Panc1 (cell line): ENCODE measurements at regions not wholly inside any gene's neighbourhood (a gene's known extent, or its start where the extent isn't known, plus 50 kb on each side); places are given as distances from the start of the nearest gene placed in this dataset.

ENCODE experiments used
- ATAC-seq: fragments of 200-7000 bp; cut with Tn5 transposase; 2 replicates; pipeline ENCODE4 v1.9.1; 2020; ENCODE audit warnings: mild to moderate bottlenecking, moderate library complexity
- BruUV-seq: library from RNA; stranded (reverse); fragments of 400-500 nt; replicated peaks from 2 replicates; lab custom pipeline; 2021; lab: Mats Ljungman, UMichigan
- CTCF ChIA-PET: fragments of 300-600 bp; sonication (Branson Sonifier 250); formaldehyde crosslinking; loops from one replicate; lab custom pipeline; 2022; ENCODE audit warnings: antibody characterized with exemption; lab: Charles Lee
- POLR2A ChIA-PET: fragments of 300-600 bp; sonication (Branson Sonifier 250); formaldehyde crosslinking; loops from one replicate; lab custom pipeline; 2022; ENCODE audit warnings: antibody characterized with exemption; lab: Charles Lee
- DNase-seq: peaks from one replicate; pipeline ENCODE4 v3.0.0-alpha.2; 2010; ENCODE audit warnings: low read depth, low spot score
- H3K27ac ChIP-seq: 2 replicates; pipeline ENCODE4 v1.5.1; 2011; ENCODE audit warnings: mild to moderate bottlenecking, low read length, inconsistent platforms
- H3K27me3 ChIP-seq: fragments of 200-500 bp; sonication (Bioruptor generic); 2 replicates; pipeline ENCODE4 v1.6.0; 2014; ENCODE audit warnings: low read length, inconsistent platforms; ENCODE audit not compliant: control insufficient read depth, insufficient read depth
- H3K36me3 ChIP-seq: fragments of 200-500 bp; sonication (Bioruptor generic); 2 replicates; pipeline ENCODE4 v1.5.1; 2014; ENCODE audit warnings: inconsistent platforms, mild to moderate bottlenecking, low read length, moderate library complexity; ENCODE audit not compliant: control insufficient read depth, insufficient read depth
- H3K4me1 ChIP-seq: 2 replicates; pipeline ENCODE4 v1.5.1; 2011; ENCODE audit warnings: inconsistent platforms, mild to moderate bottlenecking, low read length, moderate library complexity; ENCODE audit not compliant: control insufficient read depth, insufficient read depth
- H3K4me3 ChIP-seq, 2 experiments: 2 replicates each; pipeline ENCODE4 v1.5.1; 2011 to 2012; ENCODE audit warnings: low read depth in 2 of 2, low read length in 2 of 2, mild to moderate bottlenecking in 2 of 2, inconsistent platforms in 1 of 2, moderate library complexity in 1 of 2
- H3K9me3 ChIP-seq: fragments of 200-500 bp; sonication (Bioruptor generic); 2 replicates; pipeline ENCODE4 v1.5.1; 2014; ENCODE audit warnings: low read depth, mild to moderate bottlenecking, inconsistent platforms, low read length, moderate library complexity; ENCODE audit not compliant: control insufficient read depth, insufficient read depth
- CTCF ChIP-seq: fragments of 450-650 bp; IDR thresholded peaks from 2 replicates; pipeline ENCODE4 v1.5.1; 2017; ENCODE audit warnings: mild to moderate bottlenecking
- POLR2AphosphoS5 ChIP-seq: IDR thresholded peaks from 2 replicates; pipeline ENCODE4 v1.6.1; 2012; ENCODE audit warnings: mild to moderate bottlenecking, low read depth, low read length, moderate library complexity
- SIN3A ChIP-seq: IDR thresholded peaks from 2 replicates; pipeline ENCODE4 v1.6.1; 2012; ENCODE audit warnings: low read depth, mild to moderate bottlenecking, low read length, moderate library complexity, borderline replicate concordance; ENCODE audit not compliant: insufficient read depth
- TCF7L2 ChIP-seq: IDR thresholded peaks from 2 replicates; pipeline ENCODE4 v1.6.1; 2011; ENCODE audit warnings: mild to moderate bottlenecking, low read depth, low read length, inconsistent platforms
- in situ Hi-C: cut with HindIII; loops from 2 replicates; pipeline ENCODE4 v1.10.0; 2016; ENCODE audit warnings: low sequenced_read_pairs, low pct_unique_long_range_greater_than_20kb
- intact Hi-C: fragments of 100-400 bp; cut with micrococcal nuclease; formaldehyde crosslinking; loops from one replicate; pipeline ENCODE4 v1.10.0; 2022; ENCODE audit not compliant: unreplicated experiment
- TF ChIP-seq, protein P1 (sequence below), 2 experiments: IDR thresholded peaks; 2 replicates each; pipeline ENCODE4 v1.6.1; 2011 to 2012; ENCODE audit warnings: low read depth in 2 of 2, control low read depth in 1 of 2, low read length in 1 of 2, mild to moderate bottlenecking in 1 of 2, moderate library complexity in 1 of 2; ENCODE audit not compliant: insufficient read depth in 1 of 2

DNA sequence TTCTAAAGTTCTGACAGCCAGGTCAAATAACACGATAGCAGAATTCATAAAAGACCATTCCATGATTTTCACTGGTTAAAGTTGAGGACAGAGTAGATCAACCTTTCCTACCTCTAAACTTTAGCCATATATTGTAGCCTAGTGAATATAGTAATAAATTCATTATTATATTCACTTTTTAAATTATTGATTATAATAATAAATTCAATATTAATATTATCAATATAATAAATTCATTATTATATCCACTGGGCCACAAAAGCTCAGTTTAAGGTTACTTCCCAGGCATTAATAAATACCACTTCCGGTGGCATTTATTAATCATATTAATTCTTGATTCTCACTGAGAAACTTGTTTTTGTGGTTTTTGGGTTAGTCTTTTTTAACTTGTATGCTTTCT lies 85.7 kb upstream of the GPC6 start:
- H3K36me3 ChIP-seq, result no peaks in the 10 kb centered on the region
- ATAC-seq (no peak), DNase-seq (no peak)
- no peak overlapping the region for H3K27ac ChIP-seq
- BruUV-seq, result no TSS peak
- no peaks in the 10 kb centered on the region for H3K27me3 ChIP-seq
- ChIA-PET CTCF (no interaction called here), POLR2A (no interaction called here)
- no peaks in the 10 kb centered on the region for H3K9me3 ChIP-seq
- intact Hi-C loops (no loop called here), in situ Hi-C loops (no loop called here)
- TF ChIP-seq TCF7L2 (no peak), SIN3A (no peak), CTCF (no peak), POLR2AphosphoS5 (no peak)
- TF ChIP-seq, protein P1, sequence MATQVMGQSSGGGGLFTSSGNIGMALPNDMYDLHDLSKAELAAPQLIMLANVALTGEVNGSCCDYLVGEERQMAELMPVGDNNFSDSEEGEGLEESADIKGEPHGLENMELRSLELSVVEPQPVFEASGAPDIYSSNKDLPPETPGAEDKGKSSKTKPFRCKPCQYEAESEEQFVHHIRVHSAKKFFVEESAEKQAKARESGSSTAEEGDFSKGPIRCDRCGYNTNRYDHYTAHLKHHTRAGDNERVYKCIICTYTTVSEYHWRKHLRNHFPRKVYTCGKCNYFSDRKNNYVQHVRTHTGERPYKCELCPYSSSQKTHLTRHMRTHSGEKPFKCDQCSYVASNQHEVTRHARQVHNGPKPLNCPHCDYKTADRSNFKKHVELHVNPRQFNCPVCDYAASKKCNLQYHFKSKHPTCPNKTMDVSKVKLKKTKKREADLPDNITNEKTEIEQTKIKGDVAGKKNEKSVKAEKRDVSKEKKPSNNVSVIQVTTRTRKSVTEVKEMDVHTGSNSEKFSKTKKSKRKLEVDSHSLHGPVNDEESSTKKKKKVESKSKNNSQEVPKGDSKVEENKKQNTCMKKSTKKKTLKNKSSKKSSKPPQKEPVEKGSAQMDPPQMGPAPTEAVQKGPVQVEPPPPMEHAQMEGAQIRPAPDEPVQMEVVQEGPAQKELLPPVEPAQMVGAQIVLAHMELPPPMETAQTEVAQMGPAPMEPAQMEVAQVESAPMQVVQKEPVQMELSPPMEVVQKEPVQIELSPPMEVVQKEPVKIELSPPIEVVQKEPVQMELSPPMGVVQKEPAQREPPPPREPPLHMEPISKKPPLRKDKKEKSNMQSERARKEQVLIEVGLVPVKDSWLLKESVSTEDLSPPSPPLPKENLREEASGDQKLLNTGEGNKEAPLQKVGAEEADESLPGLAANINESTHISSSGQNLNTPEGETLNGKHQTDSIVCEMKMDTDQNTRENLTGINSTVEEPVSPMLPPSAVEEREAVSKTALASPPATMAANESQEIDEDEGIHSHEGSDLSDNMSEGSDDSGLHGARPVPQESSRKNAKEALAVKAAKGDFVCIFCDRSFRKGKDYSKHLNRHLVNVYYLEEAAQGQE (IDR thresholded peaks at IDR 0.05; ENCODE audit: insufficient read depth in 1 of 2, low read depth in 2 of 2, low read length in 1 of 2), result no peak
- no peak overlapping the region for H3K4me3 ChIP-seq
- no peaks in the 10 kb centered on the region for H3K4me1 ChIP-seq

DNA sequence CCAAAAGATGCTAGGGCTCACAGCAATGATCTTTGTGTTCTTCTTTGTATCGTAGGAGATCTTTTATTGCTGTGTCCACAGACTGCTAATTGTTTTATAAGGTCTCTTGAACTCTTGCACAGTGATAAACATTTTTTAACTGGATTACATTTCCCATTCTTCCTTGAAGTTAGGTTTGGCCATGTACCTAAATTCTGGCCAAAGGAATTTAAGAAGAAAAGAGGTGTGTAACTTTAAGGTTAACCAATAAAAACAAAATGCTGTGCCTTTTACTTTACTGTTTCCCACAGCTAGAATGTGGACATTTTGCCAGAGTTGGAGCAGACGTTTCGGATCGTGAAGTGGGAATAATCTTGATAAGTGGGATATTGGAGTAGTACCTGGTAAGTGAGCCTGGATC lies 82.6 kb upstream of the GPC6 start:
- ChIA-PET CTCF (no interaction called here), POLR2A (no interaction called here)
- TF ChIP-seq TCF7L2, result no peak
- TF ChIP-seq, protein P1 (IDR thresholded peaks at IDR 0.05; ENCODE audit: insufficient read depth in 1 of 2, low read depth in 2 of 2, low read length in 1 of 2), result no peak
- no peak for TF ChIP-seq POLR2AphosphoS5
- TF ChIP-seq SIN3A, result no peak
- no peak for TF ChIP-seq CTCF
- no peaks in the 10 kb centered on the region for H3K27me3 ChIP-seq
- H3K4me1 ChIP-seq, result no peaks in the 10 kb centered on the region
- no peaks in the 10 kb centered on the region for H3K9me3 ChIP-seq
- H3K27ac ChIP-seq, result no peak overlapping the region
- DNase-seq (no peak), ATAC-seq (no peak)
- H3K36me3 ChIP-seq, result no peaks in the 10 kb centered on the region
- intact Hi-C loops (no loop called here), in situ Hi-C loops (no loop called here)
- H3K4me3 ChIP-seq, result no peak overlapping the region
- BruUV-seq, result no TSS peak
